ENCODE measurements at regions not wholly inside any gene's neighbourhood (a gene's known extent, or its start where the extent isn't known, plus 50 kb on each side); places are given as distances from the start of the nearest gene placed in this dataset.

- TF ChIP-seq POLR2AphosphoS5 (IDR thresholded peaks at IDR 0.05) (no peak), CTCF (IDR thresholded peaks at IDR 0.05) (no peak), EP300 (IDR thresholded peaks at IDR 0.05; ENCODE audit: low read depth) (no peak)
These were observed 216.3 kb upstream of the KLHL1 start for GRCh38 chr13:70324519-70324918.
